ENCODE measurements at regions not wholly inside any gene's neighbourhood (a gene's known extent, or its start where the extent isn't known, plus 50 kb on each side); places are given as distances from the start of the nearest gene placed in this dataset.

GRCh38 chr11:59273373-59273841 lies 60.7 kb upstream of the MPEG1 start:
- 77% methylated on average over 3 of the region's 3 CpGs for WGBS (ENCODE audit: low lambda C conversion rate, missing lambda C conversion rate)
- H3K9me2 ChIP-seq (replicated peaks; ENCODE audit: insufficient read depth) = no peaks in the 10 kb centered on the region
- no peaks in the 10 kb centered on the region for H3K36me3 ChIP-seq (replicated peaks; ENCODE audit: insufficient read depth, low read depth)
- no peaks in the 10 kb centered on the region for H3K27me3 ChIP-seq
- no peak overlapping the region for H2AFZ ChIP-seq
- no peak overlapping the region for H3K4me2 ChIP-seq
- DNase-seq (ENCODE audit: low spot score) = no peak
- no peaks in the 10 kb centered on the region for H3K9me3 ChIP-seq (ENCODE audit: low read depth)
- H4K20me1 ChIP-seq (ENCODE audit: insufficient read depth, poor library complexity, severe bottlenecking) = no peaks in the 10 kb centered on the region
- TF ChIP-seq EZH2 (IDR thresholded peaks at IDR 0.05; ENCODE audit: borderline replicate concordance) (no peak), EZH2phosphoT487 (IDR thresholded peaks at IDR 0.05; ENCODE audit: low read depth, severe bottlenecking, unreplicated experiment) (no peak), CTCF (IDR thresholded peaks at IDR 0.05; ENCODE audit: poor library complexity) (no peak)
- H3K4me1 ChIP-seq (ENCODE audit: insufficient read depth) = no peaks in the 10 kb centered on the region
- no peak overlapping the region for H3K4me3 ChIP-seq
- no peak overlapping the region for H3K27ac ChIP-seq
- H3K79me2 ChIP-seq = no peaks in the 10 kb centered on the region

- Histone ChIP-seq H3K9me3 (ENCODE audit: low read depth) (no peaks in the 10 kb centered on the region), H2AFZ (no peak overlapping the region), H3K27ac (no peak overlapping the region), H3K9me2 (replicated peaks; ENCODE audit: insufficient read depth) (no peaks in the 10 kb centered on the region), H3K4me1 (ENCODE audit: insufficient read depth) (no peaks in the 10 kb centered on the region), H3K4me2 (no peak overlapping the region), H4K20me1 (ENCODE audit: insufficient read depth, poor library complexity, severe bottlenecking) (no peaks in the 10 kb centered on the region), H3K79me2 (no peaks in the 10 kb centered on the region), H3K36me3 (replicated peaks; ENCODE audit: insufficient read depth, low read depth) (no peaks in the 10 kb centered on the region), H3K4me3 (no peak overlapping the region), H3K27me3 (no peaks in the 10 kb centered on the region)
- WGBS (ENCODE audit: low lambda C conversion rate, missing lambda C conversion rate) = 88% methylated on average over 6 of the region's 6 CpGs
- DNase-seq (ENCODE audit: low spot score) = no peak
- TF ChIP-seq EZH2 (IDR thresholded peaks at IDR 0.05; ENCODE audit: borderline replicate concordance) (no peak), EZH2phosphoT487 (IDR thresholded peaks at IDR 0.05; ENCODE audit: low read depth, severe bottlenecking, unreplicated experiment) (no peak), CTCF (IDR thresholded peaks at IDR 0.05; ENCODE audit: poor library complexity) (no peak)
These were observed 60.1 kb upstream of the MPEG1 start for GRCh38 chr11:59272771-59273372.

GRCh38 chr11:59271811-59272327 lies 59.1 kb upstream of the MPEG1 start:
- H3K9me3 ChIP-seq (ENCODE audit: low read depth) = no peaks in the 10 kb centered on the region
- H3K4me3 ChIP-seq = no peak overlapping the region
- H3K27ac ChIP-seq = no peak overlapping the region
- H3K9me2 ChIP-seq (replicated peaks; ENCODE audit: insufficient read depth) = no peaks in the 10 kb centered on the region
- TF ChIP-seq CTCF (IDR thresholded peaks at IDR 0.05; ENCODE audit: poor library complexity) (no peak), EZH2phosphoT487 (IDR thresholded peaks at IDR 0.05; ENCODE audit: low read depth, severe bottlenecking, unreplicated experiment) (no peak), EZH2 (IDR thresholded peaks at IDR 0.05; ENCODE audit: borderline replicate concordance) (no peak)
- H3K27me3 ChIP-seq = no peaks in the 10 kb centered on the region
- no peaks in the 10 kb centered on the region for H3K36me3 ChIP-seq (replicated peaks; ENCODE audit: insufficient read depth, low read depth)
- H3K4me1 ChIP-seq (ENCODE audit: insufficient read depth) = no peaks in the 10 kb centered on the region
- H4K20me1 ChIP-seq (ENCODE audit: insufficient read depth, poor library complexity, severe bottlenecking) = no peaks in the 10 kb centered on the region
- 77% methylated on average over 4 of the region's 4 CpGs for WGBS (ENCODE audit: low lambda C conversion rate, missing lambda C conversion rate)
- no peaks in the 10 kb centered on the region for H3K79me2 ChIP-seq
- H3K4me2 ChIP-seq = no peak overlapping the region
- no peak overlapping the region for H2AFZ ChIP-seq
- DNase-seq (ENCODE audit: low spot score) = no peak
